GM04504 (cell line): ENCODE measurements at regions not wholly inside any gene's neighbourhood (a gene's known extent, or its start where the extent isn't known, plus 50 kb on each side); places are given as distances from the start of the nearest gene placed in this dataset.

Experiments used
- DNase-seq: peaks from one replicate; pipeline ENCODE4 v3.0.0-alpha.2; 2012; ENCODE audit warnings: low read depth

GRCh38 chr2:122105171-122105876, 349.9 kb downstream of the TSN start:
- DNase-seq = no peak

- DNase-seq = no peak
Observed at GRCh38 chr2:122105877-122106206, 350.4 kb downstream of the TSN start.

- DNase-seq = no peak
Observed at GRCh38 chr2:122108186-122108585, 352.7 kb downstream of the TSN start.

- no peak for DNase-seq
Observed at GRCh38 chr2:122112216-122113005, 357.0 kb downstream of the TSN start.

GRCh38 chr2:122114421-122114820, 359.0 kb downstream of the TSN start:
- DNase-seq = no peak

- no peak for DNase-seq
Observed at GRCh38 chr2:122117371-122117770, 361.9 kb downstream of the TSN start.

GRCh38 chr2:122129399-122129798, 373.9 kb downstream of the TSN start:
- no peak for DNase-seq

GRCh38 chr2:122132147-122132691, 376.8 kb downstream of the TSN start:
- DNase-seq = no peak

- DNase-seq = no peak
Observed at GRCh38 chr2:122135021-122135937, 379.8 kb downstream of the TSN start.

- no peak for DNase-seq
Observed at GRCh38 chr2:122136056-122136455, 380.6 kb downstream of the TSN start.

- no peak for DNase-seq
Observed at GRCh38 chr2:122138561-122138960, 383.1 kb downstream of the TSN start.

- no peak for DNase-seq
Observed at GRCh38 chr2:122139739-122140420, 384.4 kb downstream of the TSN start.

- DNase-seq = no peak
Observed at GRCh38 chr2:122144884-122145283, 389.4 kb downstream of the TSN start.

GRCh38 chr2:122145856-122146255, 390.4 kb downstream of the TSN start:
- no peak for DNase-seq

GRCh38 chr2:122148128-122148767, 392.8 kb downstream of the TSN start:
- DNase-seq = no peak

- DNase-seq = no peak
Observed at GRCh38 chr2:122150524-122151280, 395.3 kb downstream of the TSN start.

GRCh38 chr2:122152571-122152970, 397.1 kb downstream of the TSN start:
- DNase-seq = no peak

GRCh38 chr2:122156176-122156890, 400.9 kb downstream of the TSN start:
- DNase-seq = no peak

- no peak for DNase-seq
Observed at GRCh38 chr2:122157158-122157557, 401.7 kb downstream of the TSN start.

- DNase-seq = no peak
Observed at GRCh38 chr2:122163617-122164016, 408.2 kb downstream of the TSN start.
